Central memory CD4-positive, alpha-beta T cell (primary cell): ENCODE measurements at regions not wholly inside any gene's neighbourhood (a gene's known extent, or its start where the extent isn't known, plus 50 kb on each side); places are given as distances from the start of the nearest gene placed in this dataset.

Experiments
- DNase-seq: peaks from one replicate; pipeline ENCODE4 v3.0.0; 2022

- DNase-seq, result no peak
Measured at GRCh38 chr13:90518417-90518816, 829.1 kb upstream of the MIR17HG start.

GRCh38 chr13:90519157-90519556 lies 828.3 kb upstream of the MIR17HG start:
- no peak for DNase-seq

GRCh38 chr13:90526711-90527110 lies 820.8 kb upstream of the MIR17HG start:
- DNase-seq, result no peak

GRCh38 chr13:90531744-90532143 lies 815.7 kb upstream of the MIR17HG start:
- DNase-seq, result no peak

GRCh38 chr13:90532861-90533492 lies 814.5 kb upstream of the MIR17HG start:
- no peak for DNase-seq

GRCh38 chr13:90533866-90534265 lies 813.6 kb upstream of the MIR17HG start:
- no peak for DNase-seq

GRCh38 chr13:90534617-90535370 lies 812.7 kb upstream of the MIR17HG start:
- no peak for DNase-seq

- DNase-seq, result no peak
Measured at GRCh38 chr13:90535421-90535820, 812.1 kb upstream of the MIR17HG start.

- no peak for DNase-seq
Measured at GRCh38 chr13:90538063-90538462, 809.4 kb upstream of the MIR17HG start.

- no peak for DNase-seq
Measured at GRCh38 chr13:90541346-90541745, 806.1 kb upstream of the MIR17HG start.

- no peak for DNase-seq
Measured at GRCh38 chr13:90542959-90543505, 804.5 kb upstream of the MIR17HG start.

- no peak for DNase-seq
Measured at GRCh38 chr13:90545070-90545840, 802.2 kb upstream of the MIR17HG start.

- no peak for DNase-seq
Measured at GRCh38 chr13:90547272-90547790, 800.2 kb upstream of the MIR17HG start.

- DNase-seq, result no peak
Measured at GRCh38 chr13:90551253-90551652, 796.2 kb upstream of the MIR17HG start.

GRCh38 chr13:90552702-90553101 lies 794.8 kb upstream of the MIR17HG start:
- no peak for DNase-seq

GRCh38 chr13:90553159-90553558 lies 794.3 kb upstream of the MIR17HG start:
- DNase-seq, result no peak

GRCh38 chr13:90557626-90558025 lies 789.9 kb upstream of the MIR17HG start:
- no peak for DNase-seq

- DNase-seq, result no peak
Measured at GRCh38 chr13:90562443-90562842, 785.0 kb upstream of the MIR17HG start.

GRCh38 chr13:90564096-90564495 lies 783.4 kb upstream of the MIR17HG start:
- DNase-seq, result no peak

- no peak for DNase-seq
Measured at GRCh38 chr13:90564566-90564965, 782.9 kb upstream of the MIR17HG start.

GRCh38 chr13:90565985-90566713 lies 781.3 kb upstream of the MIR17HG start:
- DNase-seq, result no peak

GRCh38 chr13:90568165-90568564 lies 779.3 kb upstream of the MIR17HG start:
- no peak for DNase-seq

- DNase-seq, result no peak
Measured at GRCh38 chr13:90576067-90576466, 771.4 kb upstream of the MIR17HG start.
